A549 (cell line): ENCODE measurements at regions not wholly inside any gene's neighbourhood (a gene's known extent, or its start where the extent isn't known, plus 50 kb on each side); places are given as distances from the start of the nearest gene placed in this dataset.

Experiments used
- ATAC-seq, 2 experiments: fragments of 200-7000 bp in 1 of 2; fragments of >200 bp in 1 of 2; cut with Nextera tagmentation in 1 of 2; cut with Tn5 transposase in 1 of 2; 3 replicates each; pipeline versions ENCODE4 v1.8.0 to v1.9.1; 2018 to 2020; ENCODE audit warnings: mild to moderate bottlenecking in 1 of 2, moderate library complexity in 1 of 2
- CTCF ChIA-PET: fragments of 300-600 bp; sonication (Branson Sonifier 250); formaldehyde crosslinking; extraction: SDS; loops from one replicate; lab custom pipeline; 2021; ENCODE audit warnings: antibody characterized with exemption, inconsistent platforms; lab: Yijun Ruan, JAX
- POLR2A ChIA-PET: fragments of 350-600 bp; formaldehyde crosslinking; extraction: SDS; loops from one replicate; lab custom pipeline; 2021; ENCODE audit warnings: antibody characterized with exemption, inconsistent platforms; lab: Yijun Ruan, JAX
- DNase-seq, 2 experiments: peaks; one replicate each; pipeline versions ENCODE4 v3.0.0 to v3.0.0-alpha.2; 2011 to 2016; ENCODE audit warnings: low read depth in 1 of 2, low spot score in 1 of 2
- FAIRE-seq: peaks from 2 replicates; lab custom pipeline; 2011; peaks lifted over from hg19 to GRCh38; lab: Jason Lieb, UNC
- H3K27ac ChIP-seq, 2 experiments: fragments of >200 bp; sonication (Bioruptor Twin); formaldehyde crosslinking; 3 replicates each; pipeline ENCODE4 v1.5.1; 2016 to 2017
- H3K4me1 ChIP-seq: fragments of >200 bp; sonication (Bioruptor Twin); formaldehyde crosslinking; 3 replicates; pipeline ENCODE4 v1.6.1; 2016
- H3K4me2 ChIP-seq: fragments of >200 bp; sonication (Bioruptor Twin); formaldehyde crosslinking; 3 replicates; pipeline ENCODE4 v1.6.1; 2016
- H3K4me3 ChIP-seq: fragments of >200 bp; sonication (Bioruptor Twin); formaldehyde crosslinking; 3 replicates; pipeline ENCODE4 v1.5.1; 2016
- H3K9me3 ChIP-seq: fragments of >200 bp; sonication (Bioruptor Twin); formaldehyde crosslinking; 3 replicates; pipeline ENCODE4 v1.6.1; 2016
- EHF ChIP-seq: fragments of 250-450 bp; sonication (Bioruptor Pico); IDR thresholded peaks from 2 replicates; pipeline ENCODE4 v1.5.0; 2020; ENCODE audit warnings: mild to moderate bottlenecking
- EP300 ChIP-seq, 2 experiments: fragments of >200 bp; sonication (Bioruptor Twin); formaldehyde crosslinking; IDR thresholded peaks; 2 replicates in 1 of 2; 3 replicates in 1 of 2; pipeline ENCODE4 v1.6.1; 2016 to 2017
- ESRRA ChIP-seq: fragments of 150-350 bp; IDR thresholded peaks from 2 replicates; pipeline ENCODE4 v1.6.1; 2014; ENCODE audit warnings: mild to moderate bottlenecking, low read length, borderline replicate concordance
- FOXS1 ChIP-seq: fragments of 250-450 bp; sonication (Bioruptor Pico); IDR thresholded peaks from 2 replicates; pipeline ENCODE4 v1.5.0; 2020; ENCODE audit warnings: mild to moderate bottlenecking, moderate library complexity
- HDAC2 ChIP-seq: fragments of 200-600 bp; sonication (generic); IDR thresholded peaks from 2 replicates; pipeline ENCODE4 v1.6.1; 2016
- HEYL ChIP-seq: fragments of 250-450 bp; sonication (Bioruptor Pico); IDR thresholded peaks from 2 replicates; pipeline ENCODE4 v1.8.0; 2021; ENCODE audit warnings: mild to moderate bottlenecking, moderate library complexity
- HOXA7 ChIP-seq: fragments of 250-450 bp; sonication (Bioruptor Pico); IDR thresholded peaks from 2 replicates; pipeline ENCODE4 v1.5.0; 2020; ENCODE audit warnings: mild to moderate bottlenecking, moderate library complexity
- HOXB13 ChIP-seq: fragments of 250-450 bp; sonication (Bioruptor Pico); IDR thresholded peaks from 2 replicates; pipeline ENCODE4 v1.5.0; 2020; ENCODE audit warnings: low read depth, mild to moderate bottlenecking, moderate library complexity
- JUN ChIP-seq, 2 experiments: fragments of >200 bp; sonication (Bioruptor Twin); formaldehyde crosslinking; IDR thresholded peaks; 2 replicates in 1 of 2; 3 replicates in 1 of 2; pipeline ENCODE4 v1.6.1; 2016 to 2017
- JUNB ChIP-seq: fragments of >200 bp; sonication (Bioruptor Twin); formaldehyde crosslinking; IDR thresholded peaks from 2 replicates; pipeline ENCODE4 v1.6.1; 2016
- KDM5A ChIP-seq: fragments of 200-600 bp; sonication (generic); IDR thresholded peaks from 2 replicates; pipeline ENCODE4 v1.6.1; 2016; ENCODE audit warnings: antibody characterized with exemption, mild to moderate bottlenecking
- MAFK ChIP-seq: fragments of 450-650 bp; IDR thresholded peaks from 2 replicates; pipeline ENCODE4 v1.6.1; 2014; ENCODE audit not compliant: partially characterized antibody
- MAZ ChIP-seq: fragments of 150-350 bp; IDR thresholded peaks from 2 replicates; pipeline ENCODE4 v1.6.1; 2014; ENCODE audit warnings: antibody characterized with exemption, low read depth, low read length, borderline replicate concordance
- MYC ChIP-seq: IDR thresholded peaks from 2 replicates; pipeline ENCODE4 v1.6.1; 2012; ENCODE audit warnings: mild to moderate bottlenecking, inconsistent platforms, low read length, improper control_type of control experiment, borderline replicate concordance
- NFE2L2 ChIP-seq: fragments of 150-350 bp; conservative IDR thresholded peaks from 2 replicates; pipeline ENCODE4 v1.6.1; 2014; ENCODE audit warnings: low read length
- NPAS2 ChIP-seq: fragments of 250-450 bp; sonication (Bioruptor Pico); IDR thresholded peaks from 2 replicates; pipeline ENCODE4 v1.8.0; 2022; ENCODE audit warnings: mild to moderate bottlenecking, moderate library complexity, borderline replicate concordance
- POLR2AphosphoS2 ChIP-seq: conservative IDR thresholded peaks from 2 replicates; pipeline ENCODE4 v1.6.1; 2012; ENCODE audit warnings: low read length, improper control_type of control experiment, inconsistent platforms
- RAD21 ChIP-seq, 2 experiments: fragments of >200 bp in 1 of 2; sonication (Bioruptor Twin) in 1 of 2; formaldehyde crosslinking in 1 of 2; IDR thresholded peaks in 1 of 2; conservative IDR thresholded peaks in 1 of 2; 2 replicates in 1 of 2; 3 replicates in 1 of 2; pipeline ENCODE4 v1.6.1; 2012 to 2018; ENCODE audit warnings: inconsistent platforms in 1 of 2
- RARB ChIP-seq: fragments of 250-450 bp; sonication (Bioruptor Pico); IDR thresholded peaks from 2 replicates; pipeline ENCODE4 v1.8.0; 2021; ENCODE audit warnings: mild to moderate bottlenecking, moderate library complexity
- SREBF2 ChIP-seq: fragments of 450-650 bp; IDR thresholded peaks from 2 replicates; pipeline ENCODE4 v1.6.1; 2014; ENCODE audit warnings: mild to moderate bottlenecking, moderate library complexity
- ZC3H11A ChIP-seq: fragments of 450-650 bp; IDR thresholded peaks from 2 replicates; pipeline ENCODE4 v1.6.1; 2014; ENCODE audit warnings: antibody characterized with exemption, mild to moderate bottlenecking
- ZFP36 ChIP-seq: fragments of 450-650 bp; IDR thresholded peaks from 2 replicates; pipeline ENCODE4 v1.6.1; 2014; ENCODE audit warnings: borderline replicate concordance; ENCODE audit not compliant: partially characterized antibody
- ZNF302 ChIP-seq: fragments of 250-450 bp; sonication (Bioruptor Pico); IDR thresholded peaks from 2 replicates; pipeline ENCODE4 v1.9.0; 2021; ENCODE audit warnings: inconsistent platforms, mild to moderate bottlenecking, moderate library complexity
- WGBS: methylation state at CpG from one replicate; pipeline ENCODE4 v1.1.6; 2017; ENCODE audit errors: missing lambda C conversion rate; 5-methylcytosine and 5-hydroxymethylcytosine counted together
- TF ChIP-seq, protein P1 (sequence below): fragments of >200 bp; sonication (Bioruptor Twin); formaldehyde crosslinking; IDR thresholded peaks from 3 replicates; pipeline ENCODE4 v1.6.1; 2016
- TF ChIP-seq, protein P2 (sequence below): fragments of 450-650 bp; IDR thresholded peaks from 2 replicates; pipeline ENCODE4 v1.6.1; 2014; ENCODE audit warnings: antibody characterized with exemption
- TF ChIP-seq, protein P3 (sequence below): fragments of 250-450 bp; sonication (Bioruptor Pico); IDR thresholded peaks from 2 replicates; pipeline ENCODE4 v1.5.0; 2020; ENCODE audit warnings: low read depth, mild to moderate bottlenecking, moderate library complexity

DNA sequence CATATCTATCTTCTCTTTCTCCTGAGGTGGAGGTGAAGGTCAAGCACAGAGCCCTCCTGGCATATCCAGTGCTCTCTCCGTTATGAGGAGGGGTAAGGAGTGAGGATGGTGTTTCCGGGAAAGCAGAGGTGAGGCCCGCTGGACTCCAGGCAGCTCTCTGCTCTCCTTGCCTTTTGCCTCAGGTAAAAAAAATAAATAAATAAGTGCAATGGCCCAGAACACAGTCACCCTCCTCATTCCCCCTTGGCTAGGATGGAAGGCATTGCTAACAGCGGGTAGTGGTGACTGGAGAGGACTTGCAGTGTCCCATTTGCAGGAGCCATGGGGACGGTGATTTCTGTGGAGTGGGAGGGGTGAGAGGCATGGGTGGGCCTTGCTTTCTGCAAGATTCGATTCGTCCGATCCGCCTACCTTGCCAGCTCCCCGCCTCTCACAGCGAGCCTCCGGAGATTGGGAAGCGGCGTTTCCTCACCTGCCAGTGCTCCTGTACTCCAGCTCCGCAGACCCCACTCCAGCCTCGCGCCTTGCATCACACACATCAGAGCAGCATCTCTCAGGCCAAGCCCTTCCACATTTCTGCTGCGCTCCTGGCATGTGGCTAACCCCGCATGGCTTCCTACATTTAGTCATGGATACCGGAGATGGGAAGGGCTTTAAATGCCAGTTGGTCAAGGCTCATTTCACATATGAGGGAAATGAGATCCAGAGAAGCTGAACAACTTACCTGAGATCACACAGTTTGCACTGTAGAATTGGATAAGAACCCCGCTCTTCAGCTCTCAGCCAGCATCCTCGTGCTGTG, 155.2 kb downstream of the VAPA start:
- no peaks in the 10 kb centered on the region; the same call in 2 of the 3 replicates for H3K9me3 ChIP-seq
- ChIA-PET CTCF (no interaction called here), POLR2A (no interaction called here)
- no peak for TF ChIP-seq POLR2AphosphoS2
- ATAC-seq, result no peak
- no peak for DNase-seq
- no peak overlapping the region for H3K27ac ChIP-seq
- FAIRE-seq, result no peak
- WGBS, result 90% methylated on average over 22 of the region's 22 CpGs
- H3K4me1 ChIP-seq, result no peaks in the 10 kb centered on the region
- H3K4me2 ChIP-seq, result no peak overlapping the region
- H3K4me3 ChIP-seq, result no peak overlapping the region

DNA sequence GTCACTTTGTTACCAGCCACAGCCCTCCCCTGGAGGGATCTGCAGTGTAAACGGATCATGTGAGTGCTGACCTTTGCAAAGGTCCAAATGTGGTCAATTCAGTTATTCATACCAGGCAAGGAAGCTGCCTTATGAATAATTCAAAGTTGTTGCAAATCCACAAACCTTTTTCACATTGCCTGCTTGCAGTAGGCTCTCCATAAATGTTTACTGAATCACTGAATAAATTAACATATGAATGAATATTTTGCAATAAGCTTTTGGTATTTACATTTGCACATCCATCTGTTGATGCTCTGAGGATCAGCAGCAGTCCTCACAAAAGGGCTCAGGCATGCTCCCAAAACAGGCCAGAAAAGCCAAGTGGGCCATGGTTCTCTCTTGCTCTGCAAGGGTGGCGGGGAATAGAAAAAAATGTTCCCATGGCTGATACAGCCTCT, 156.8 kb downstream of the VAPA start:
- CTCF ChIA-PET, result interaction anchor here (0.7 kb wide), 1 partner anchor 33 kb away, joined by 3 read pairs; no protein-coding TSS in a partner anchor
- WGBS, result 58% methylated on average over 2 of the region's 2 CpGs
- Histone ChIP-seq H3K4me3 (no peak overlapping the region), H3K27ac (no peak overlapping the region), H3K4me1 (no peaks in the 10 kb centered on the region), H3K4me2 (no peak overlapping the region), H3K9me3 (no peaks in the 10 kb centered on the region)
- POLR2A ChIA-PET, result no interaction called here
- FAIRE-seq (no peak), ATAC-seq (no peak), DNase-seq (no peak)
- TF ChIP-seq, protein P1, sequence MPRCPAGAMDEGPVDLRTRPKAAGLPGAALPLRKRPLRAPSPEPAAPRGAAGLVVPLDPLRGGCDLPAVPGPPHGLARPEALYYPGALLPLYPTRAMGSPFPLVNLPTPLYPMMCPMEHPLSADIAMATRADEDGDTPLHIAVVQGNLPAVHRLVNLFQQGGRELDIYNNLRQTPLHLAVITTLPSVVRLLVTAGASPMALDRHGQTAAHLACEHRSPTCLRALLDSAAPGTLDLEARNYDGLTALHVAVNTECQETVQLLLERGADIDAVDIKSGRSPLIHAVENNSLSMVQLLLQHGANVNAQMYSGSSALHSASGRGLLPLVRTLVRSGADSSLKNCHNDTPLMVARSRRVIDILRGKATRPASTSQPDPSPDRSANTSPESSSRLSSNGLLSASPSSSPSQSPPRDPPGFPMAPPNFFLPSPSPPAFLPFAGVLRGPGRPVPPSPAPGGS, result no peak
- TF ChIP-seq, protein P2, sequence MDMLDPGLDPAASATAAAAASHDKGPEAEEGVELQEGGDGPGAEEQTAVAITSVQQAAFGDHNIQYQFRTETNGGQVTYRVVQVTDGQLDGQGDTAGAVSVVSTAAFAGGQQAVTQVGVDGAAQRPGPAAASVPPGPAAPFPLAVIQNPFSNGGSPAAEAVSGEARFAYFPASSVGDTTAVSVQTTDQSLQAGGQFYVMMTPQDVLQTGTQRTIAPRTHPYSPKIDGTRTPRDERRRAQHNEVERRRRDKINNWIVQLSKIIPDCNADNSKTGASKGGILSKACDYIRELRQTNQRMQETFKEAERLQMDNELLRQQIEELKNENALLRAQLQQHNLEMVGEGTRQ, result no peak
- no peak for TF ChIP-seq NPAS2 (CRISPR knock-in tag)
- TF ChIP-seq ZNF302, result no peak
- no peak for TF ChIP-seq HDAC2
- no peak for TF ChIP-seq HOXB13 (CRISPR knock-in tag)
- no peak for TF ChIP-seq JUN (IDR thresholded peaks at IDR 0.05)
- no peak for TF ChIP-seq NFE2L2
- no peak for TF ChIP-seq HEYL (CRISPR knock-in tag)
- no peak for TF ChIP-seq JUNB
- no peak for TF ChIP-seq MAZ
- no peak for TF ChIP-seq RARB

DNA sequence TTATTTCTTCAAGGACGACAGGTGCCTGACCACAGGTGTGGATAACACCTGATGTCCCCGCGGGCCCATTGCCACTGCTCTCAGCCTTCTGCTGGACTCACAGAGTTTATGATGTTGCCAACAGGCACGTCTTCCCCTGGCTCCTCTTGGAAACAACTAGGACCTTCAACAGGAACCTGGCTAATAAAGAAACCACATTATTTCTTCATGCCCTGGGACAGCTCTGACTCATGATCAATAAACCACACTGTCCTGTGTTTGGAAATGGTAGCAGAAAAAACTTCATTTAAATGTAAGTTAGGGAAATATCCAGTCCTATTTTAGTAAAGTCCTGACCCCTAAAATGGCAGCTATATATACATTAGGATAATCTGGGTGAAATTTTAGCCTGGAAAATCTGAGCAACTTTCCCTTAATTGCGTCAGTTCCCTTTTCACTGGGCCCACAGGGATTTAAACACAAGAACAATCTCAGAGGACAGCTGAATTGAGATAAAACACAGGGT, 158.9 kb downstream of the VAPA start:
- Histone ChIP-seq H3K27ac (no peak overlapping the region), H3K4me2 (no peak overlapping the region), H3K9me3 (no peaks in the 10 kb centered on the region), H3K4me3 (no peak overlapping the region), H3K4me1 (no peaks in the 10 kb centered on the region)
- DNase-seq, result no peak
- 75% methylated on average over 5 of the region's 5 CpGs for WGBS
- FAIRE-seq, result no peak
- TF ChIP-seq ZC3H11A, result no peak
- TF ChIP-seq HOXA7, result no peak
- no peak for TF ChIP-seq HEYL (CRISPR knock-in tag)
- CTCF ChIA-PET, result no interaction called here
- ATAC-seq, result no peak
- POLR2A ChIA-PET, result no interaction called here

DNA sequence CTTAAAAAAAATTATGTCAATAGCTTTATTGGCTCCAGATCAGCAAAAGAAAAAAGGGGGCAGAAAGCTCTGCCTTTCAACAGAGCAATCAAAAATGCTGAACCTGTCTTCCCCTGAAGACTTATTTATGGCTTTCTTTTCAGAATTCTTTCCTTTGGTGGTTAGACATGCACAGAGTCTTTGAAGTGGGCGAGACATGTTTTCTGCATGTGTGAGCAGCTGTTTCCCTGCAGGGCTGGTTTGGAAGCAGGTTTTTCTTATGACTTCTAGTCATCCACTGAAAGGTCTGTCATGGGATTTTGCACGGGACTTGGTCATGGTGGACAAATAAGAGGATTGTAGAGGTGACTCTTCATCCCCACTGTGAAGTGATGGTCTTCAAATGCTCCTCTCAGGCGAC, 160.3 kb downstream of the VAPA start:
- no peak for ATAC-seq
- Histone ChIP-seq H3K4me1 (no peaks in the 10 kb centered on the region), H3K4me3 (no peak overlapping the region), H3K4me2 (no peak overlapping the region), H3K9me3 (no peaks in the 10 kb centered on the region), H3K27ac (no peak overlapping the region)
- DNase-seq, result no peak
- WGBS, result 38% methylated on average over 3 of the region's 3 CpGs
- no peak for TF ChIP-seq RAD21 (conservative IDR thresholded peaks at IDR 0.05 in 1 of 2, IDR thresholded peaks at IDR 0.05 in 1 of 2)
- TF ChIP-seq, protein P2, result no peak
- no peak for TF ChIP-seq FOXS1 (CRISPR knock-in tag)
- TF ChIP-seq MAFK, result no peak
- TF ChIP-seq MYC, result no peak
- TF ChIP-seq, protein P3, sequence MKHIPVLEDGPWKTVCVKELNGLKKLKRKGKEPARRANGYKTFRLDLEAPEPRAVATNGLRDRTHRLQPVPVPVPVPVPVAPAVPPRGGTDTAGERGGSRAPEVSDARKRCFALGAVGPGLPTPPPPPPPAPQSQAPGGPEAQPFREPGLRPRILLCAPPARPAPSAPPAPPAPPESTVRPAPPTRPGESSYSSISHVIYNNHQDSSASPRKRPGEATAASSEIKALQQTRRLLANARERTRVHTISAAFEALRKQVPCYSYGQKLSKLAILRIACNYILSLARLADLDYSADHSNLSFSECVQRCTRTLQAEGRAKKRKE (CRISPR knock-in tag), result no peak
- no peak for TF ChIP-seq ZC3H11A
- no peak for TF ChIP-seq ZFP36
- TF ChIP-seq SREBF2, result no peak
- TF ChIP-seq ESRRA, result no peak
- TF ChIP-seq EHF (CRISPR knock-in tag), result no peak
- TF ChIP-seq EP300 (IDR thresholded peaks at IDR 0.05), result no peak
- no peak for TF ChIP-seq HEYL (CRISPR knock-in tag)
- TF ChIP-seq KDM5A, result no peak
- FAIRE-seq, result no peak
- CTCF ChIA-PET, result interaction anchor here (0.6 kb wide), 2 partner anchors 78 to 220 kb away, joined by 3 to 5 read pairs; no protein-coding TSS in a partner anchor
- POLR2A ChIA-PET, result no interaction called here
